HepG2 (cell line): ENCODE measurements at regions not wholly inside any gene's neighbourhood (a gene's known extent, or its start where the extent isn't known, plus 50 kb on each side); places are given as distances from the start of the nearest gene placed in this dataset.

ENCODE experiments used
- ATAC-seq: fragments of 200-7000 bp; cut with Tn5 transposase; 3 replicates; pipeline ENCODE4 v1.9.1; 2020; ENCODE audit warnings: mild to moderate bottlenecking, moderate library complexity
- BruUV-seq: library from RNA; stranded (reverse); fragments of 400-500 nt; replicated peaks from 2 replicates; lab custom pipeline; 2021; lab: Mats Ljungman, UMichigan
- CTCF ChIA-PET: fragments of 300-600 bp; formaldehyde crosslinking; extraction: SDS; loops from one replicate; lab custom pipeline; 2021; ENCODE audit warnings: low total read pairs, inconsistent platforms, low intra/inter-chr PET ratio; lab: Yijun Ruan, JAX
- POLR2A ChIA-PET: fragments of 350-600 bp; sonication (Branson Sonifier 250); formaldehyde crosslinking; loops from one replicate; lab custom pipeline; 2020; ENCODE audit warnings: antibody characterized with exemption, inconsistent platforms; lab: Yijun Ruan, JAX
- DNase-seq: peaks from one replicate; pipeline ENCODE4 v3.0.0-alpha.2; 2015; ENCODE audit warnings: low spot score
- FAIRE-seq: peaks from 3 replicates; lab custom pipeline; 2011; peaks lifted over from hg19 to GRCh38; lab: Jason Lieb, UNC
- H2AFZ ChIP-seq: one replicate; pipeline ENCODE4 v1.6.1; 2011; ENCODE audit warnings: low read length, inconsistent platforms
- H3K27ac ChIP-seq: fragments of 300-600 bp; 3 replicates; pipeline ENCODE4 v1.8.0; 2011; ENCODE audit warnings: mixed run types, mild to moderate bottlenecking, mixed read lengths, low read length, inconsistent platforms; ENCODE audit not compliant: insufficient read depth; ENCODE audit errors: extremely low read length
- H3K27me3 ChIP-seq, 2 experiments: fragments of 200-600 bp in 1 of 2; 2 replicates in 1 of 2; 3 replicates in 1 of 2; pipeline versions ENCODE4 v1.6.0 to v1.8.0; 2011; ENCODE audit warnings: low read length in 2 of 2, mild to moderate bottlenecking in 2 of 2, moderate library complexity in 2 of 2, inconsistent platforms in 1 of 2; ENCODE audit not compliant: insufficient read depth in 2 of 2, control insufficient read depth in 1 of 2
- H3K36me3 ChIP-seq, 2 experiments: fragments of 200-600 bp in 1 of 2; replicated peaks in 1 of 2; 2 replicates in 1 of 2; 3 replicates in 1 of 2; pipeline versions ENCODE4 v1.5.1 to v1.8.0; 2011; ENCODE audit warnings: low read length in 2 of 2, inconsistent platforms in 1 of 2; ENCODE audit not compliant: insufficient read depth in 2 of 2, control insufficient read depth in 1 of 2
- H3K4me1 ChIP-seq: 2 replicates; pipeline ENCODE4 v1.5.1; 2012; ENCODE audit warnings: low read length, inconsistent platforms; ENCODE audit not compliant: insufficient read depth
- H3K4me2 ChIP-seq: 2 replicates; pipeline ENCODE4 v1.6.0; 2011; ENCODE audit warnings: low read depth, low read length, inconsistent platforms
- H3K4me3 ChIP-seq, 3 experiments: fragments of 200-600 bp in 1 of 3; sonication (generic), shearing (Covaris generic) in 1 of 3; replicated peaks in 1 of 3; 2 replicates each; pipeline ENCODE4 v1.5.1; 2011 to 2016; ENCODE audit warnings: low read length in 3 of 3, inconsistent platforms in 2 of 3, low read depth in 2 of 3, mild to moderate bottlenecking in 2 of 3, control low read depth in 1 of 3, mixed read lengths in 1 of 3; ENCODE audit not compliant: insufficient read depth in 1 of 3
- H3K79me2 ChIP-seq: one replicate; pipeline ENCODE4 v1.6.1; 2011; ENCODE audit warnings: low read length, inconsistent platforms; ENCODE audit not compliant: insufficient read depth
- H3K9ac ChIP-seq: 2 replicates; pipeline ENCODE4 v1.6.0; 2011; ENCODE audit warnings: mild to moderate bottlenecking, low read depth, low read length, inconsistent platforms; ENCODE audit not compliant: insufficient read depth
- H3K9me3 ChIP-seq: 2 replicates; pipeline ENCODE4 v1.5.1; 2012; ENCODE audit warnings: mild to moderate bottlenecking, low read length
- H4K20me1 ChIP-seq: 2 replicates; pipeline ENCODE4 v1.6.0; 2011; ENCODE audit warnings: inconsistent platforms, mild to moderate bottlenecking, low read length, moderate library complexity; ENCODE audit not compliant: insufficient read depth
- ATF7-NPFF ChIP-seq: sonication (generic); formaldehyde crosslinking; IDR thresholded peaks from 2 replicates; pipeline ENCODE4 v1.8.1; 2023; ENCODE audit warnings: mild to moderate bottlenecking, low read depth, missing genetic modification reagents, moderate library complexity
- CCDC6 ChIP-seq: sonication (generic); formaldehyde crosslinking; IDR thresholded peaks from 2 replicates; pipeline ENCODE4 v1.8.1; 2022; ENCODE audit warnings: mild to moderate bottlenecking, missing genetic modification reagents, moderate library complexity
- DMAP1 ChIP-seq: IDR thresholded peaks from 2 replicates; pipeline ENCODE4 v1.6.1; 2016
- KAT7 ChIP-seq: IDR thresholded peaks from 2 replicates; pipeline ENCODE4 v1.6.1; 2018; ENCODE audit warnings: borderline replicate concordance, missing compliant biosample characterization
- NR3C1 ChIP-seq: sonication (generic); formaldehyde crosslinking; IDR thresholded peaks from 2 replicates; pipeline ENCODE4 v1.4.0; 2020; ENCODE audit warnings: missing genetic modification reagents
- TCF7 ChIP-seq: sonication (generic); IDR thresholded peaks from 2 replicates; pipeline ENCODE4 v1.6.1; 2016; ENCODE audit warnings: antibody characterized with exemption, low read depth
- UBTF ChIP-seq: sonication (generic); formaldehyde crosslinking; IDR thresholded peaks from 2 replicates; pipeline ENCODE4 v1.4.0; 2020; ENCODE audit warnings: mild to moderate bottlenecking, missing genetic modification reagents
- ZBTB1 ChIP-seq: sonication (generic); formaldehyde crosslinking; IDR thresholded peaks from 2 replicates; pipeline ENCODE4 v1.4.0; 2020; ENCODE audit warnings: missing genetic modification reagents, borderline replicate concordance
- ZIK1 ChIP-seq: sonication (generic); formaldehyde crosslinking; IDR thresholded peaks from 2 replicates; pipeline ENCODE4 v1.5.0; 2020; ENCODE audit warnings: mild to moderate bottlenecking, low read depth, missing genetic modification reagents, borderline replicate concordance
- ZNF101 ChIP-seq: sonication (generic); formaldehyde crosslinking; IDR thresholded peaks from 2 replicates; pipeline ENCODE4 v1.4.0; 2020; ENCODE audit warnings: mild to moderate bottlenecking, low read depth, missing genetic modification reagents, borderline replicate concordance
- ZNF138 ChIP-seq: sonication (generic); formaldehyde crosslinking; IDR thresholded peaks from 2 replicates; pipeline ENCODE4 v1.5.0; 2020; ENCODE audit warnings: mild to moderate bottlenecking, low read depth, missing genetic modification reagents
- ZNF17 ChIP-seq: sonication (generic); formaldehyde crosslinking; IDR thresholded peaks from 2 replicates; pipeline ENCODE4 v1.5.0; 2020; ENCODE audit warnings: mild to moderate bottlenecking, missing genetic modification reagents
- ZNF619 ChIP-seq: sonication (generic); formaldehyde crosslinking; IDR thresholded peaks from 2 replicates; pipeline ENCODE4 v1.4.0; 2020; ENCODE audit warnings: mild to moderate bottlenecking, missing genetic modification reagents
- WGBS: methylation state at CpG from one replicate; pipeline ENCODE4 v1.1.6; 2017; ENCODE audit warnings: low lambda C conversion rate; 5-methylcytosine and 5-hydroxymethylcytosine counted together
- in situ Hi-C: cut with HindIII; loops from 2 replicates; pipeline ENCODE4 v1.10.0; 2017; ENCODE audit warnings: low pct_unique_long_range_greater_than_20kb; ENCODE audit not compliant: extremely low pct_ligation_motif_present
- intact Hi-C: fragments of 100-400 bp; cut with micrococcal nuclease; formaldehyde crosslinking; loops from one replicate; pipeline ENCODE4 v1.10.0; 2022; ENCODE audit not compliant: unreplicated experiment

DNA sequence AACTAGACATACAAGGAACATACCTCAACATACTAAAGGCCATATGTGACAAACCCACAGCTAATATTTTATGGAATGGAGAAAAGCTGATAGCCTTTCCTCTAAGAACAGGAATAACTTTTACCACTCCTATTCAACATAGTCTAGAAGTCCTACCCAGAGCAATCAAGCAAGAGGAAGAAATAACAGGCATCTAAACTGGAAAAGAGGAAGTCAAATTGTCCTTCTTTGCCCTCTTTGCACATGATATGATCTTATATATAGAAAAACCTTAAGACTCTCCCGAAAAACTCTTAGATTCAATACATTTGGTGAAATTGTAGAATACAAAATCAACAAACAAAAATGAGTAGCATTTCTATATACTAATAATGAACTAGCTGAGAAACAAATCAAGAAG lies 110.0 kb downstream of the ATP23 start:
- no peak overlapping the region for H3K4me2 ChIP-seq
- POLR2A ChIA-PET, result no interaction called here
- in situ Hi-C loops (no loop called here), intact Hi-C loops (no loop called here)
- no TSS peak for BruUV-seq
- ATAC-seq (no peak), FAIRE-seq (no peak), DNase-seq (no peak)
- no peak overlapping the region for H2AFZ ChIP-seq
- no peaks in the 10 kb centered on the region for H3K4me1 ChIP-seq
- H3K4me3 ChIP-seq, result no peak overlapping the region
- H3K27me3 ChIP-seq, result no peaks in the 10 kb centered on the region
- no peaks in the 10 kb centered on the region for H4K20me1 ChIP-seq
- no peaks in the 10 kb centered on the region for H3K36me3 ChIP-seq
- CTCF ChIA-PET, result no interaction called here
- WGBS, result 0% methylated on average over 1 of the region's 1 CpG
- TF ChIP-seq ZIK1 (CRISPR knock-in tag) (no peak), CCDC6 (no peak), ZNF17 (CRISPR knock-in tag) (no peak), UBTF (CRISPR knock-in tag) (no peak), TCF7 (no peak), KAT7 (CRISPR knock-in tag) (no peak), ATF7-NPFF (CRISPR knock-in tag) (no peak), ZBTB1 (CRISPR knock-in tag) (no peak), NR3C1 (CRISPR knock-in tag) (no peak), ZNF101 (CRISPR knock-in tag) (no peak), ZNF619 (no peak), DMAP1 (CRISPR knock-in tag) (no peak), ZNF138 (CRISPR knock-in tag) (no peak)
- no peaks in the 10 kb centered on the region for H3K9me3 ChIP-seq
- no peak overlapping the region for H3K9ac ChIP-seq
- no peak overlapping the region for H3K27ac ChIP-seq
- H3K79me2 ChIP-seq, result no peaks in the 10 kb centered on the region
